B cell (primary cell): ENCODE measurements at regions not wholly inside any gene's neighbourhood (a gene's known extent, or its start where the extent isn't known, plus 50 kb on each side); places are given as distances from the start of the nearest gene placed in this dataset.

Experiments
- ATAC-seq: fragments of 200-7000 bp; cut with Tn5 transposase; one replicate; pipeline ENCODE4 v1.10.0; 2021; ENCODE audit warnings: low read depth, mild to moderate bottlenecking, moderate number of reproducible peaks, moderate library complexity
- CTCF ChIA-PET: fragments of 350-600 bp; sonication (Branson Sonifier 250); formaldehyde crosslinking; loops from one replicate; lab custom pipeline; 2021; ENCODE audit warnings: antibody characterized with exemption, inconsistent platforms; lab: Charles Lee
- POLR2A ChIA-PET: fragments of 350-600 bp; sonication (Branson Sonifier 250); formaldehyde crosslinking; loops from one replicate; lab custom pipeline; 2021; ENCODE audit warnings: antibody characterized with exemption; lab: Charles Lee
- DNase-seq: peaks from one replicate; pipeline ENCODE4 v3.0.0; 2013
- H2AFZ ChIP-seq: 2 replicates; pipeline ENCODE4 v1.6.1; 2012; ENCODE audit warnings: mild to moderate bottlenecking, low read depth, low read length; ENCODE audit not compliant: insufficient read depth, poor library complexity, severe bottlenecking
- H3K27ac ChIP-seq, 2 donors: 1 replicate in 1 of 2; 2 replicates in 1 of 2; pipeline ENCODE4 v1.5.1; 2012 to 2013; ENCODE audit warnings: low read length in 2 of 2, mild to moderate bottlenecking in 2 of 2, moderate library complexity in 1 of 2
- H3K27me3 ChIP-seq, 4 experiments: fragments of 200-600 bp in 1 of 4; sonication (generic) in 1 of 4; replicated peaks in 1 of 4; 1 replicate in 2 of 4; 2 replicates in 2 of 4; pipeline versions ENCODE4 v1.6.1 to v1.7.0; 2013 to 2016; ENCODE audit warnings: low read length in 3 of 4, mild to moderate bottlenecking in 2 of 4, mixed read lengths in 1 of 4, moderate library complexity in 1 of 4; ENCODE audit not compliant: insufficient read depth in 4 of 4, control insufficient read depth in 3 of 4; ENCODE audit errors: control extremely low read depth in 1 of 4
- H3K36me3 ChIP-seq, 2 experiments: replicated peaks in 1 of 2; 1 replicate in 1 of 2; 2 replicates in 1 of 2; pipeline versions ENCODE4 v1.6.1 to v1.7.1; 2013; ENCODE audit warnings: low read length in 1 of 2; ENCODE audit not compliant: insufficient read depth in 2 of 2, control insufficient read depth in 1 of 2; ENCODE audit errors: control extremely low read depth in 1 of 2, extremely low read depth in 1 of 2
- H3K4me1 ChIP-seq, 2 donors: fragments of 200-600 bp in 1 of 2; sonication (generic) in 1 of 2; 1 replicate in 1 of 2; 2 replicates in 1 of 2; pipeline versions ENCODE4 v1.5.1 to v1.6.1; 2013 to 2017; ENCODE audit warnings: low read length in 2 of 2; ENCODE audit not compliant: control insufficient read depth in 2 of 2, insufficient read depth in 2 of 2
- H3K4me2 ChIP-seq: replicated peaks from 2 replicates; pipeline ENCODE3; 2012; ENCODE audit warnings: mild to moderate bottlenecking, low read depth, low read length; ENCODE audit not compliant: poor library complexity, severe bottlenecking
- H3K4me3 ChIP-seq, 5 experiments: fragments of 200-600 bp in 1 of 5; sonication (generic) in 1 of 5; 1 replicate in 3 of 5; 2 replicates in 2 of 5; pipeline versions ENCODE4 v1.5.1 to v1.7.0; 2011 to 2016; ENCODE audit warnings: low read length in 4 of 5, mild to moderate bottlenecking in 4 of 5, low read depth in 2 of 5, control low read depth in 1 of 5, moderate library complexity in 1 of 5; ENCODE audit not compliant: insufficient read depth in 1 of 5; ENCODE audit errors: control extremely low read depth in 1 of 5, extremely low read depth in 1 of 5
- H3K79me2 ChIP-seq: fragments of 200-600 bp; sonication (generic); one replicate; pipeline ENCODE4 v1.6.0; 2016; ENCODE audit warnings: low read length; ENCODE audit not compliant: control insufficient read depth, insufficient read depth
- H3K9ac ChIP-seq: fragments of 200-600 bp; sonication (generic); 2 replicates; pipeline ENCODE4 v1.6.1; 2017; ENCODE audit warnings: mild to moderate bottlenecking, low read length, moderate library complexity
- H3K9me3 ChIP-seq, 3 donors: one replicate each; pipeline versions ENCODE4 v1.6.1 to v1.7.1; 2013; ENCODE audit warnings: low read length in 2 of 3; ENCODE audit not compliant: control insufficient read depth in 2 of 3, insufficient read depth in 1 of 3; ENCODE audit errors: control extremely low read depth in 1 of 3
- H4K20me1 ChIP-seq: 2 replicates; pipeline ENCODE4 v1.6.0; 2012; ENCODE audit warnings: mild to moderate bottlenecking, low read length; ENCODE audit not compliant: insufficient read depth, control insufficient read depth, poor library complexity, severe bottlenecking
- H3K27ac Mint-ChIP-seq: one replicate; pipeline ENCODE4 v1.8.0; 2021; ENCODE audit warnings: mixed read lengths
- H3K27me3 Mint-ChIP-seq: one replicate; pipeline ENCODE4 v1.8.0; 2021; ENCODE audit warnings: mixed read lengths
- H3K4me1 Mint-ChIP-seq: one replicate; pipeline ENCODE4 v1.8.0; 2021; ENCODE audit warnings: mixed read lengths
- H3K4me3 Mint-ChIP-seq: one replicate; pipeline ENCODE4 v1.8.0; 2021; ENCODE audit warnings: mixed read lengths
- H3K9me3 Mint-ChIP-seq: one replicate; pipeline ENCODE4 v1.8.0; 2022; ENCODE audit warnings: mixed read lengths; ENCODE audit not compliant: insufficient read depth
- CTCF ChIP-seq: fragments of 200-600 bp; IDR thresholded peaks from one replicate; pipeline ENCODE4 v1.8.0; 2022; ENCODE audit warnings: antibody characterized with exemption, mild to moderate bottlenecking
- WGBS: methylation state at CpG from one replicate; pipeline ENCODE4 v1.1.5; 2013; ENCODE audit warnings: missing lambda C conversion rate; ENCODE audit not compliant: insufficient coverage; 5-methylcytosine and 5-hydroxymethylcytosine counted together
- intact Hi-C: fragments of 100-400 bp; cut with micrococcal nuclease; formaldehyde crosslinking; loops from one replicate; pipeline ENCODE4 v1.10.0; 2022

GRCh38 chr2:129896226-129897100, 83.0 kb upstream of the RAB6C start:
- no peak overlapping the region for H2AFZ ChIP-seq
- H3K36me3 ChIP-seq: no peaks in the 10 kb centered on the region
- ChIA-PET POLR2A (no interaction called here), CTCF (no interaction called here)
- no peak overlapping the region for H3K4me3 Mint-ChIP-seq
- no peak overlapping the region for H3K9ac ChIP-seq
- intact Hi-C loops: no loop called here
- ATAC-seq (no peak), DNase-seq (no peak)
- peaks cover 0 to 5% (median 0%) of the 10 kb centered on the region in 3 donors for H3K9me3 ChIP-seq
- no peaks in the 10 kb centered on the region for H3K9me3 Mint-ChIP-seq
- no peak overlapping the region for H3K27ac ChIP-seq
- no peak for TF ChIP-seq CTCF
- no peak overlapping the region for H3K4me2 ChIP-seq
- H3K4me1 Mint-ChIP-seq: no peaks in the 10 kb centered on the region
- H3K27me3 Mint-ChIP-seq: peaks cover 29% of the 10 kb centered on the region
- no peak overlapping the region for H3K27ac Mint-ChIP-seq
- H3K27me3 ChIP-seq: peaks cover 0 to 20% (median 0%) of the 10 kb centered on the region in 4 experiments
- 84% methylated on average over 7 of the region's 9 CpGs for WGBS
- no peaks in the 10 kb centered on the region for H3K79me2 ChIP-seq
- no peaks in the 10 kb centered on the region for H4K20me1 ChIP-seq
- no peak overlapping the region for H3K4me3 ChIP-seq
- no peaks in the 10 kb centered on the region for H3K4me1 ChIP-seq

DNA sequence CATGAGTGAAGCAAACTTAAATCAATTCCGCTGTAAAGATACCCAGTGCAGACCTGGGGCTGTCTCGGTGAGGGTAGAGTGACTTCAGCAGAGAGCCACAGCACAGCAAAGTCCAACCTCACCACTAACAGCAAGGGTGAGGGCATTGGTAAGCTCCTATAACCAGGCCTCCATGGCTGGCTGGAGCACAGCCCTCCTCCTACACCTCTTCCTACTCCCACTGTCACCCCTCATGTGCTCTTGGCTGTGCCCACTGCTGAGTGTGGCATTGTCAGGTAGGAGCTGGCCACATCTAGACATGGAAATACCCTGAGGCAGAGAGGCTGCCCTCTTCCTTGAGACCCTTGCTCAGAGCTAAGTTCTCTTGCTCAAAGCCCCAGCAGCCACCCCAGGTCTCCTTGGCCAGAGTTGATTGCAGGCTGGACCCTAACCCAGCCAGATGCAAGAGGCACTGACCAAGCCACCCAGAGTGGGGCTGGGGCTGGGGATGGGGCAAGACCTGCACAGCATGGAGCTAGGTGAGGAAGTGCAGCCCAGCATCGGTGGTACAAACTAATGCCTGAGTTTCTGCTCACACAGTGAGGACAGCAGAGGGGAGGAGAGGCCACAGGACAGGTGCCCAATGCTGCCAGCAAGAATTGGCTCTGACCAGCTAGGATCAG, 77.6 kb upstream of the RAB6C start:
- DNase-seq: no peak
- H3K36me3 ChIP-seq: no peaks in the 10 kb centered on the region
- ATAC-seq: no peak
- H2AFZ ChIP-seq: no peak overlapping the region
- intact Hi-C loops: no loop called here
- peaks cover 0 to 5% (median 0%) of the 10 kb centered on the region in 4 experiments for H3K27me3 ChIP-seq
- H3K27ac ChIP-seq: no peak overlapping the region
- H3K4me1 ChIP-seq: no peaks in the 10 kb centered on the region
- H3K27me3 Mint-ChIP-seq: peaks cover 14% of the 10 kb centered on the region
- ChIA-PET POLR2A (no interaction called here), CTCF (no interaction called here)
- no peaks in the 10 kb centered on the region for H4K20me1 ChIP-seq
- no peak overlapping the region for H3K4me2 ChIP-seq
- H3K27ac Mint-ChIP-seq: no peak overlapping the region
- no peaks in the 10 kb centered on the region for H3K4me1 Mint-ChIP-seq
- no peaks in the 10 kb centered on the region for H3K79me2 ChIP-seq
- no peak overlapping the region for H3K4me3 Mint-ChIP-seq
- TF ChIP-seq CTCF: no peak
- 100% methylated on average over 2 of the region's 3 CpGs for WGBS
- H3K9me3 Mint-ChIP-seq: no peaks in the 10 kb centered on the region
- H3K9me3 ChIP-seq: peaks cover 0 to 2% (median 0%) of the 10 kb centered on the region in 3 donors
- no peak overlapping the region for H3K9ac ChIP-seq
- no peak overlapping the region for H3K4me3 ChIP-seq
